HG03108 (cell line): ENCODE measurements at regions not wholly inside any gene's neighbourhood (a gene's known extent, or its start where the extent isn't known, plus 50 kb on each side); places are given as distances from the start of the nearest gene placed in this dataset.
"Not testable (repeated sequence)": the region's sequence is repeated elsewhere in the genome, so short reads cannot be mapped to it uniquely, and the experiment has no call there.

Source experiments
- ATAC-seq: cut with Tn5 transposase; IDR thresholded peaks from one replicate; pipeline ENCODE4 v1.9.1; 2021; ENCODE audit warnings: moderate library complexity; ENCODE audit not compliant: unreplicated experiment

GRCh38 chr10:63773962-63774361, 252.8 kb downstream of the REEP3 start:
- ATAC-seq = no peak

GRCh38 chr10:63780101-63780500, 258.9 kb downstream of the REEP3 start:
- no peak for ATAC-seq

GRCh38 chr10:63781226-63781625, 260.0 kb downstream of the REEP3 start:
- no peak for ATAC-seq

- no peak for ATAC-seq
These were observed 262.7 kb downstream of the REEP3 start for GRCh38 chr10:63783882-63784281.

GRCh38 chr10:63788152-63788821, 267.1 kb downstream of the REEP3 start:
- ATAC-seq = no peak

GRCh38 chr10:63795094-63795860, 274.1 kb downstream of the REEP3 start:
- no peak for ATAC-seq

GRCh38 chr10:63798599-63799498, 277.6 kb downstream of the REEP3 start:
- ATAC-seq = no peak

- ATAC-seq = no peak
These were observed 278.5 kb downstream of the REEP3 start for GRCh38 chr10:63799521-63800300.

GRCh38 chr10:63801166-63801565, 280.0 kb downstream of the REEP3 start:
- no peak for ATAC-seq

GRCh38 chr10:63806330-63806729, 285.1 kb downstream of the REEP3 start:
- no peak for ATAC-seq

- no peak for ATAC-seq
These were observed 291.3 kb downstream of the REEP3 start for GRCh38 chr10:63812501-63812900.

GRCh38 chr10:63819753-63820329, 298.6 kb downstream of the REEP3 start:
- ATAC-seq = no peak

- no peak for ATAC-seq
These were observed 301.3 kb downstream of the REEP3 start for GRCh38 chr10:63822496-63822895.

- no peak for ATAC-seq
These were observed 303.9 kb downstream of the REEP3 start for GRCh38 chr10:63825111-63825510.

- ATAC-seq = no peak
These were observed 304.6 kb downstream of the REEP3 start for GRCh38 chr10:63825766-63826165.

- not testable (repeated sequence) for ATAC-seq
These were observed 305.8 kb downstream of the REEP3 start for GRCh38 chr10:63827018-63827417.

GRCh38 chr10:63829020-63829419, 307.8 kb downstream of the REEP3 start:
- no peak for ATAC-seq

GRCh38 chr10:63829573-63830149, 308.5 kb downstream of the REEP3 start:
- ATAC-seq = no peak

GRCh38 chr10:63832686-63833085, 311.5 kb downstream of the REEP3 start:
- no peak for ATAC-seq
